GM18502 (cell line): ENCODE measurements at regions not wholly inside any gene's neighbourhood (a gene's known extent, or its start where the extent isn't known, plus 50 kb on each side); places are given as distances from the start of the nearest gene placed in this dataset.

ENCODE experiments used
- ATAC-seq: cut with Tn5 transposase; IDR thresholded peaks from one replicate; pipeline ENCODE4 v1.9.1; 2021; ENCODE audit warnings: mild to moderate bottlenecking; ENCODE audit not compliant: unreplicated experiment, poor library complexity

DNA sequence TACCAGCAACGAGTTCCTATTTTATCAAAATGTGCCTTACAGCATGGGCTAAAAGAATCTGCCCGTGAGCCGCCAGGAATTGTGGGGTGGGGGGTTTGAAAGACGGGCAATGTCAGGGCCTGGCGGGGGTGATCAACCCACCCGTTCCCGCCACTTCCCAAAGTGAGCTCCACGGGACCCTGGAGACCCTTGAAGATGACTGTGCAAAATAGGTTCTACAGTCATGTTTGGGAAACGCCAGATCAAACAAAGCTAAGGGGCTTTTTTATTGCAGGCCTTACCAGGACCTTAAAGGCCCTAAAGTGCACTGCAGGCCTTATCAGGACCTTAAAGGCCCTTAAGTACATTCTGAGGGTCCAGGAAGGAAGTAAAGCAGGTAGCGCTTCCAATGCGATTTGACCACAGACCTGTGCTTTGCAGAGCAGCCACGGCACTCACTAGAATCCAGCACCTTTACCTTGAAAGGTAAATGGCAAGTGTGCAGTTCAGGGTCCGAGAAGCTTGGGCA lies 404.1 kb downstream of the SHANK2 start:
- no peak for ATAC-seq

DNA sequence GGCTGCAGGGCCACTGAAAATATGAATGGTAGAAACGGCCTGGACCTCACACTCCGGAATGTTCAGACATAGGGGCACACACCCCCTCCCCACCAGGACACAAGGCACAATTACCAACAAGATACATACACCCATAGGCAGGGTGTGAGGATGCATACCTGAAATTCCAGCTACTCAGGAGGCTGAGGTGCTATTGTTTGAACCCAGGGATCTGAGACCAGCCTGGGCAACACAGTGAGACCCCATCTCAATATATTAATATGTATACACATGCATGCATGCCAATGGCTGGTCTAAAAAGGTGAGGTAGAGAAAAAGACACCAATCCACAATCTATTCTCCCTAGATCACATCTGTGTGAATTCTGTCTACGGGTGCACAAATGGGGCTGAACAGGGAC lies 403.3 kb downstream of the SHANK2 start:
- ATAC-seq = no peak

DNA sequence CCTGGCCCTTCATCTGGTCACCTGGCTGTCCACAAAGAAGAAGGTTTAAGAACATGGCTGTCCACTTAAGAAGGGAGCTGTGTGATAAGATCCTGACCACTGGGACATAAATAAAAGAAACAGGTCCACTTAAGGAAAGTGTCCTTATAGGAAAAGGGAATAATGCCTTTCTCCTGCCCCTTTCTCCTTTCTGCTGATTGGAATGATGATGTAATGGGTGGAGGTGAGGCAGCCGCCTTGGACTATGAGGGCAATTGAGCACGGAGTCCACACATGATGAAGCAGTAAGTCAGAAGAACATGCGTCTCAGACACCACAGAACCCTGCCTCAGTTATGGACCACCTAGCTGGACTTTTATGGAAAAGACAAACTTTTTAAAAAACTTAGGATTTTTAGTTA lies 401.1 kb downstream of the SHANK2 start:
- ATAC-seq = no peak

DNA sequence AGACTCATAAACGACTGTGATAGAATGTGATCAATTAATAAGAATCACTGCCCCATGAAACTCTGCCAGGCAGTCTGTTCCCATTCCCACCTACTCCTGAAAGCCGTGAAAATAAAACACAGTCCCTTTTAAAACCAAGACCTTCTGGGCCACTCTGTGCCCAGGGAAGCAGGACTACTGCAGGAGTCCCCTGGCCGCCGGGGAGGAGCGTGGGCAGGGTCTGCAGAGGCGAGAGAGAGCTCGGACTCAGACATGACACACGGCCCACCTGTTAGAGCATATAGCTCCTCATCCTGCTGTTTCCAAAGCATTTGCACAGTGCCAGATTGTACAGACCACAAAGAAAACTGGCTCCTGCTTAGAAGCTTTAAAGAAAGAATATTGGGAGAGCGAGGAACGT lies 400.5 kb downstream of the SHANK2 start:
- ATAC-seq = no peak

DNA sequence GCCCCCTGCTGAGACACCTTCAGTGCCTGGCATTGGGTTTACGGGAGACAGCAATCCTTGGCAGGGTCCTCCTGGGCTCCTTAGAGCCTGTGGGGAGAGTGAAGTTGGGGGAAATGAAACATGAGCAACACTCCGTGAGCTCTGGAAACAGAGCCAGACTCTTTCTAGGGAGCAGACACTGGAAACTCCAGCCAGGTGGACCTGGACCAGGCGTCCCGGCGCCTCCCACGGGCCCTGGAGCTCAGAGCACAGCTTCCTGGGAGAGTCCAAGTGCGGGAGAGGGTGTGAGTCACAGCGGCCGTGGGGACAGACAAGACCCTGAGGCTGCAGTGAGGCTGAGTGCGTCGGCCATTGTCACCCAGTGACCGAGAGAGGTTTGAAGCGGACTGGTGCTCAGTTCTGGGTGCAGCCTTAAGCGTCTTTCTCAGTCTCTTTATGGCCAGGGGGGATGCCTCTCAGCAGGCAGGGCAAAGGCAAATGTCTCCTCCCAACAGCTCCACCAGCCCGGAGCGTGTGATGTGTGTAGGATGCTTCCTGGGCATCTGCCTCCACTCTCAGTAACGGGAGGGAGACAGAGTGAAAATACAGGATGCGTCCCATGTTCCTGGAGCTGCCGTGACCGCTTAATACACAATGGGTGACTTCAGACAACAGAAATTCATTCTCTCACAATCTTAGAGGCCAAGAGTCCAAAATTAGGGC lies 399.2 kb downstream of the SHANK2 start:
- no peak for ATAC-seq

DNA sequence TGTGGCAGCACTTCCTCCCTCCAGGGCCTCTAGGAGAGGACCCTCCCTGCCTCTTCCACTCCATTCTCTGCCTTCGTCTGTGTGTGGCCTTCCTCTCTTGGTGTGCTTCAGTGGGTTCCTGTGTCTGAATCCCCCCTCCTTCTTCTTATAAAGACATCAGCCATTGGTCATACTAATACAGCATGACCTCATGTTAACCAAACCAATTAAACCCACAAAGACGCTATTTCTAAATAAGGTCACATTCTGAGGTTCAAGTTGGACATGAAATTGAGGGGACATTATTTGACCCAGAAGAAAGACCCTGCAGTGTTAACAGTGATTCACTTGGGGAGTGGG lies 398.6 kb downstream of the SHANK2 start:
- ATAC-seq = no peak

DNA sequence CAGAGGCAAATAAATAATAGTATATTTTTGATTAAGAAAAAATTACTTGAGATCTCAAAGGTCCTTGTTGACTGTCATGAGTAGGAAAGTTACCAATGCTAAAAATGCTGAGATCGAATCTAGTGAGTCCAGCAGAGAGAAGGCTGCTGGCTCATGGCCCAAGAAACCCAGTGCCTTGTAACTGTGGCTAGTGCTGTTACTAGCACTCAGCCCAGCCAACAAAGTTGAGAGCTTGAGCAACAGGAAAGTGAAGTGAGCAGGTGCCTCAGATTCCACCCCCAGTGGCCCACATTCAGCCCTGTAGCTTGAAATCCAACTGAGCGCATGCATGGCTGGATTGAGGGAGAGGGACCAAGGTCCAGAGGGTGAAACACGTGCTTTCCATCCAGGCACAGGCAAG lies 398.2 kb downstream of the SHANK2 start:
- ATAC-seq = no peak

DNA sequence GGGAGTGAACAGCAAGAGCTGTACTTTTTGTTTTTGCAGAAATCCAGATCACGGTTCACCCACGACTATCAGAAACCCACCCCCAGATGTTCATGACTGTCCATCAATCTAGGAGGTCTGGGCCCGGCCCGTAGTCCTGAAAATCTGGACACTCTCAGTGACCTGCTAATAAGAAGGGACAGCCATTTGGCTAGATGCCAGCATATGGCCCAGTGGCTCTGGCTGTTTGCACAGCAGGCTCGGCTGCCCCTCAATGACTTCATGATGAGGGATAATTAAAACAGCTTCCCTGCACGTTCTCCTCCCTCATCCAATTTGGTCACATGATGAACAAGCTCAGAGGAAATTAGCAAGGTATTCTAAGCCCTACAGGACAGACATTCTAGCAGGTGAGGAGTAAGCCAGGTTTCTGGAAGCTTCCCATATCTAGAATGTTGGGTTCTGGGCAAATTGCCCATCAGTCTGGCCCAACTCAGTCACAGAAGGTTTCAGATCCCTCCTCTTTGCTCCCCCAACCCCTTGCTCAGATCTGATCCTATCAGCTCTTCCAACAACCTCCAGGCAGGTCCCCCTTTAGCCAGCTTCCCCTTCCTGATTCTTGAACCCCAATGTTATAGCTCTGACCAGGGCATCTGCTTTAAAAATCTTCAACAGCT lies 397.3 kb downstream of the SHANK2 start:
- ATAC-seq = no peak

DNA sequence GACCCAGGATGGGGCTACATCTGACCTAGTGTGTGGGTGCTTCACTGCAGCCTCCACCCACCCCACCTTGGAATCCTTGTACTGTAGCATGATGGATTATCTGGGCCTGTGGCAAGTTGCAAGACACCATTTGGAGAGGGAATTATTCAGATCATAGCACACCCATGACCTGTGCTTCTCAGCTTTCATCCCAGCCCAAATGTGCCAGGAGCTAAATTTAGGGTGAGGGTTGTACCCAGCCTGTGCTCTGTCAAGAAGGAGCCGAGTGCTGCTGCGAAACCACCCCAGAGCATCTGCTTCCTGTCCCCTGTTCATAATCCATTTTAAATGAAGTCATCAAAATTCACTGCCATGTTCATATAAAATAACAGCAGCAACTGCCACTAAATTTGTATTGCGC lies 394.5 kb downstream of the SHANK2 start:
- no peak for ATAC-seq

DNA sequence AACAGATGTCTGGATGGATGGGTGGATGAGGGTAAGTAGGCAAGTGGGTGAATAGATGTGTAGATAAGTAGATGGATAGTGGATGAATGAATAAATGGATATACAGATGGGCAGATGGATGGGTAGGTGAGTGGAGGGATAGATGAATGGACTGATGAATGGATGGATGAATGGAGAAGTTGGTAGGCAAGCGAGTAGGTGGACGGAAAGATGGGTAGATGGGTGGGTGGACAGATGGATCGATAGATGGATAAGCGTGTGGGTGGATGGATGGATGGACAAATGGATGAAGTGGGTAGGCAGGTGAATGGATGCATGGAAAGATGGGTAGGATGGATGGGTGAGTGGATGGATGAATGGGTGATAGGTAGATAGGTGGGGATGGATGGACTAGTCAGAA lies 393.2 kb downstream of the SHANK2 start:
- ATAC-seq = no peak

DNA sequence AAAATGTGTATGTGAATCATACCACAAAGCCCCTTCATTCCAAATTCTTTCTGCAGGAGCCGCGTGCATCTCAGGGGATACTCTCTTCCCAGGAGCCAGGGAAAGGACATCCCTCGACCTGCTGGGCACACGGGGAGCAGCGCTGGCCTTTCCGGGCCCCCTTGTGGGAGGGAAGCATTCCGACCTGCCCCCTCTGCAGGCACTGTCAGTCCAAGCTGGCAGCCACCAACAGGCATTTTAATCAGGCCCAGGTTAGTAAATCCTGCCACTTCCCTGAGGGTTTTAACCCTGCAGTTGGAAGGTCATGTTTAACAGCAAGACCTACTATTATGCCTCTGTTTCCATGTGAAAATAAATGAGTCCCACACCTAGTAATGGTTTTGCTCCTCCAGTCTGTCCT lies 391.5 kb downstream of the SHANK2 start:
- no peak for ATAC-seq

DNA sequence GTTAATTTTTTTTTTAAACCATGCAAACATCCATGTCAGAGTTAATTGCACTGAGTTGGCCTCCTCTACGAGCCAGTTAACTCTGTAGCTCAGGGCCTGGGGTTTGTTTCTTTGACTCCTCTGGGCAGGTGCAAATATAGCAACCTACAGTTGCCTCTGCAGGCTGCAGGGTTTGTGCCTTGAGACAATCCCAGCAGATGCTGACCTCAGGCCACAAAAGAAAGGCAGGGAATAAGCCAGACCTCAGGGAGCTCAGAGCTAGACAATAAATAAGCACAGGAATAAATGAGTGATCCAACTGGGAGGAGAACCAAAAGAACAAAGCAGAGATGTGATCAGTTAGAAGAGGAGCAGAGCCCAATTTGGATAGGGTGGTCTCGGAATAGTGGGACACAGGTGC lies 390.8 kb downstream of the SHANK2 start:
- no peak for ATAC-seq

DNA sequence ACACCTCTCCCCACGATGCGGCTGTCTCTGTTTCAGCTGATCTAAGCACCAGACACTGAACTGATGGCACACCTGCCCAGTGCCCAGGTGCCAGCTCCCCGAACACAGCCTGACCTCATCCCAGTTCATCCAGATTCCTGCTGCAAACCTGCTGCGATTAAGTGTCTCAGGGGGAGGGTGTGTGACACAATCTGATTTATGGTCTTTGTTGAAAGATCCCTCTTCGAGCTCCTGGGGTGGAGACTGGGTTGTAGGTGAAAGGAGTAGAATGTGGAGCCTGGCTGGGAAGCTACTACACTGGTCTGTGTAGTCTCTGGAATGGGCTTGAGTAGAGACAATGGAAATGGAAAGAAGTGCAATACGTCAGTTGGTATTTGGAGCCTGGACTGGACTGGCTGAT lies 390.3 kb downstream of the SHANK2 start:
- no peak for ATAC-seq

DNA sequence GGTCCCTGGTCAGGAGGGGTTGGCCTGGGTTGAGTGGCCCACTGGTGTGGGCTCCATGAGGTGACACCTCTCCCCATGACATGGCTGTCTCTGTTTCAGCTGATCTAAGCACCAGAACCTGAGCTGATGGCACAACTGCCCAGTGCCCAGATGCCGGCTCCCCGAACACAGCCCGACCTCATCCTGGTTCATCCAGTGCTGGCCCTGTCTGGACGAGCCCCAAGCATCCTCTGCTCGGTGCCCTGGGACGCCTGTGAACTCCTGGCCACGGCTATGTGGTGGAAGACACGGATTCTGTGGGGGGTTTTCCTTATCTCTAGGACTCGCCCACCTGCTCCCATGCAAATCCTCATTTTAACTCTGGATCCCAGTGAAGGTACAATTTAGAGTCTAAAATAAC lies 389.2 kb downstream of the SHANK2 start:
- no peak for ATAC-seq

DNA sequence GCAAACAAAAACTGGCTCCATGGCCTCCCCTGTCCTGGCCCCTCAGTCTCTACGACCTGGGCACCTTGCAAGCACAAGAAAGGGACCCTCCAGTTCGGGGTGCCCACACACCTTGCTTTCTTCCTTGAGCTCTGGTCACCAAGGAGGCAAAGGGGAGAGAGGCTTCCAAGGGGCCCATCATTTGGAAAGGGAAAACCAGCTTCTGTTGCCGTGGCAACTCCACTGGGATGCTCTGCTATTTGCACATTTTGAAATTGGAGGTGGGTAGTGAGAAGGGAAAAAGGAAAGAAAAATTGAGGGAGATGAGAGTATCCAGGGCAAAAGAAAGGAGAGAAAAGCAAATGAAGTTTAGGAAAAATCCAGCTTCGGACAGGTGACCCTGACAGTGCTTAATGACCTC lies 388.4 kb downstream of the SHANK2 start:
- ATAC-seq = no peak

DNA sequence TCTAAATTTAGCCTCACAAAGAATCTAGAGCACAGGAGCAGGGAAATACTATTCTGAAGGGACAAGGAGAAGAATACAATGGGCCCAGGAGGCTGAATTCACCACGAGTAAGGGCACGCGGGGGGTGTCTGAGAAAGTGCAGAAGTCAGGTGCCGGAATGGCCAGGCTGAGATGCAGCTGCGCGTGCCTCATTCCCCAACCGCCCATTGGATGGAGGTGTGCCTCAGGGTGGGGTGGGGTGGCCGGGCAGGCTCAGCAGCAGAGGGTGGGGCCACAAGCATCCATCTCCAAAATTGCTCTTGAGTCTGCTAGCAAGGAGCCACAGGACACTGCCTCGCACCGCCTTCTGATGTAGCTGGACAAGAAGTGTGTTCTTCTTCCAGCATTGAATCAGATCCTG lies 387.0 kb downstream of the SHANK2 start:
- ATAC-seq = no peak

DNA sequence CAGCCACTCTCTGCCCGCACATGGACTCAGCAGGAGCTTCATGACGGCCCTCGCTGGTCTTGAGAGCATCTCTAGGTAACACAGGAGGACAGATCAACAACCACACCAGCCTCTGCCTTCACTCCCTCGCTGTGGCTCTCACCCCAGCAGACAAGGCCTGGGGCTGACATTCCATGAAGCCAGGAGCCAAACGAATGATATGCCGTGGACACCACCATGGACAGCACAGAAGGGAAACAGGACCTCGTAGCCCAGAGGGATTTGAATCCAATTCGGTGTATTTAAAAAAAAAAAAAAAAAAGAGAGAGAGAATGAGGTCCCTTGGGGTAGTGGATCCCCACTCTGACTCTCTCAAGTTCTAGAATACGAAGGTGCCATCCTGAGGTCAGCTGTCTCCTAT lies 385.5 kb downstream of the SHANK2 start:
- ATAC-seq = no peak

DNA sequence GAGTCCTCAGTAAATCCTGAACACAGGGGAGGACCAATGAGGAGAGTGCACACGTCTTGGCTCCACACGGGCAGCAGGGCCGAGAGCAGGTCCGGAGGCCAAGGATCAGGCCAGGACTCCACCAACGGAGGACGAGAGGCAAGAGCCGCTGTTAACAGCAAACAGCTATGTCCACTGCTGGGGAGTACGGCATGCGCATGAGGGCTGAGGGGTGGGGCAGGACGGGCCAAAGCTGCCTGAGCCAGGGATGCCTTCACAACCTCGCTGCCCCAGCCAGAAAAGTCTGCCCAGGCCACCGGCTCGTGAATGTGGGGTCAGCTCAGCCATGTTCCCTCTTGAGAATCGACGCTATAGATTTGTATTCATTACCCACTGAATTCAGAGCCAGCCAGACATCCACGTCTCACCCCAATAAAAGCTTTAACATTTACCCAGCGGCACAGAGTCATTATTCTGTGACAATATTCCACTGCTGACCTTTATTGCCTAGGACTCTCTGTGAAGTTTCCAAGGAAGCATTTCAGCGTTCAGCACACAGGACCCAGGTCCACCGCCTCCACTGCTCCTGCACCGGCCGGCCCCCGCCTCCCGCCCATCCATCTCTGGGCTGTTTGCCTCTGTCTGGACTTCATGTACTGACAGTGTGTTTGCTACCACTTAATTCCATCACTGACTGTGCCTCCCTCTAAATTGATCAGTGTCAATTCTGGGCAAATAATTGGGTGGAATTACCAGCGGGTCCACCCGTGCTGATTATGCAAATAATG lies 384.9 kb downstream of the SHANK2 start:
- ATAC-seq = no peak

DNA sequence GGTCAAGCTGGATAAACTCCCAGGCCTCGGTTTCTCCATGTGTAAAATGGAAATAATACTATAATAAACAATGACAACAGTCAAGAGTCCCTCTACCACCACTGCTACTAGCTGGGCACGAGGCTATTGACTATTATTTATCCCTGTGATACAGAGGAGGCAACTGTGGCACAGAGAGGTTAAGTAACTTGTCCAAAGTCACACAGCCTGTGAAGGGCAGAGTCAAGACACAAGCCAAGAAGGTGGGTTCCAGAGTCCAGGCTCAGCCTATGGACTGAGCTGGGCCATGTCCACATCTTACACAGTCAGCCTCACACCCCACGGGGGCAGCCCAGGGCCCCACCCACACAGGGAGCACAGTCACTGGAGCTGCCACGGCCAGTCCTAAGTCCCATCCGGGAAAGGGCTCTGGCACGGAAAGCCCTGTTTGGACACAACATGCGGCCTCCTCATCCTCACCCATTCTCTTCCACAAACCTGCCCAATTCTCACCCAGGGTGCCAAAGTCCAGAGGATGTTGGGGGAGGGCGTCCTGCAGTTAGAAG lies 384.0 kb downstream of the SHANK2 start:
- ATAC-seq = no peak

DNA sequence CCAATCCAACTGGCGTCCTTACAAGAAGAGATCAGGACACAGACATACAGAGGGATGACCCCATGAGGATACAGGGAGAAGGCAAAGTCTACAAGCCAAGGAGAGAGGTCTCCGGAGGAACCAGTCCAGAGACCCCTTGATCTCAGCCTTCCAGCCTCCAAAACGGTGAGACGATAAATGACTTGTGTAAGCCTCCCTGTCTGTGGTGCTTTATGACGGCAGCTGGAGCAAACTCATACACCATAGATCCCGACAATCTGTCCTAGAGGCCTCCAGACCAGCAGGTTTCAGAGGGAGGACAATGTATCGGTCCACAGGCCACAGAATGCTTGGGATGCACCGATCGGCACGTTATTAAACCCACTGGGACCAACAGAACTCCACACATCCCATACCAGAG lies 383.3 kb downstream of the SHANK2 start:
- ATAC-seq = no peak

DNA sequence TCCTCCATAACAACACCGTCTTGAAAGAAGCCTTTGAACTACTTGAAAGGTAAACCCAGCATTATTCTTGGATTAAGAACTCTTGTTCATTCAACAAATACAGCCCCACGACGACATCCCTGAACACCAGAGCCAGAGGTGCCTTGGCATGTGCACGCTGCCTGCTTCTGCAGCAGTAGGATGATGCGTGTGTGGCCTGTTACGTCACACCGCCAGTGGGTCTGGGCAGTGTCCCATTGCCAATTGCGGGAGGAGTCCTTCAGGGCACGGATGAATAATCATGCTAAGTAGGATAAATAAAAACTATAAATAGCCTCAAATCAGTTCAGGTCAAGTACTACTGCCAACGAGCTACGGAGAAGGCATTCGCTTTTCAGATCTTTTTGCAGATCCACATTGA lies 380.5 kb downstream of the SHANK2 start:
- ATAC-seq = no peak
